ENCODE measurements at regions not wholly inside any gene's neighbourhood (a gene's known extent, or its start where the extent isn't known, plus 50 kb on each side); places are given as distances from the start of the nearest gene placed in this dataset.

DNA sequence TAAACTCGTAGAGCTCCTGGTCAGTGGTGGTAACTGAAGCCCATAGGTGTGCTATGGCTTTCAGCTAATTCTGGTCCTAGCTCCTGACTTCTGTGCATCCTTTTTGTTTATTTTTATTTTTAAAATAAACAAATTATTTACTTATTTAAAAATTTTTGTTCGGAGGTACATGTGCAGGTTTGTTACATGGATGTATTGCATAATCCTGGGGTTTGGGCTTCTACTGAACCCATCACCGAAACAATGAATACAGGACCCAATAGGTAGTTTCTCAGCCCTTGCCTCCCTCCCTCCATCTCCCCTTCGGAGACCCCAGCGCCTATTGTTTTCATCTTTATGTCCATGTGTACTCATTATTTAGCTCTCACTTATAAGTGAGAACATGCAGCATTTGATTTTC, 143.8 kb downstream of the URB2 start:
- no peak overlapping the region for H3K27ac ChIP-seq
- no peak overlapping the region for H3K4me3 ChIP-seq
- DNase-seq (ENCODE audit: low read depth, low spot score) = no peak
- no peaks in the 10 kb centered on the region for H3K9me3 ChIP-seq (ENCODE audit: low read depth, low read length)
- TF ChIP-seq EZH2 (IDR thresholded peaks at IDR 0.05) = no peak
- no peak for TF ChIP-seq POLR2AphosphoS5 (IDR thresholded peaks at IDR 0.05; ENCODE audit: borderline replicate concordance, low read depth, low read length)
- TF ChIP-seq FOXP2 (optimal IDR thresholded peaks at IDR 0.05; ENCODE audit: control extremely low read depth, extremely low read length, insufficient read depth) = no peak
- H3K9ac ChIP-seq (ENCODE audit: insufficient read length) = no peak overlapping the region
- no peaks in the 10 kb centered on the region for H3K36me3 ChIP-seq (ENCODE audit: insufficient read depth, low read length)

DNA sequence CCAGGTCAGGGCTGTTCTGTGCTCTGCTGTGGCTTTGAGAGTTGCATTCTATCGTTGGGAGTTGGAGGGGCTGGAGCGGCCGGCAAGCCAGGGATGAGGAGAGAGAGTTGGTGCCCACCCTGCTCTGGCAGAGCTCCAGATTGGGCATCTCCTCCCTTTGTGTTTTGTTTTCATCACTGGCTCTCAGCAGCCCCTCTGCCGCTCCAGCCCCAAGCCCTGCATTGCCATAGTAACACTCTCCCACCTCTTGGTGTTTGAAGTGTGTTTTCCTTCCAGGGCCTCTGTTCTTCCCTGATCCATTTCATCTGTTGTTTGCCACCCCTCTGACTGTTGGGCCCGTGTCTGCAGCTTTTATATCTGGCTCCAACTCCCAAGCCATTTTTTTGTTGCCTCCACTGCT, 152.7 kb downstream of the URB2 start:
- TF ChIP-seq EZH2 (IDR thresholded peaks at IDR 0.05) (no peak), FOXP2 (optimal IDR thresholded peaks at IDR 0.05; ENCODE audit: control extremely low read depth, extremely low read length, insufficient read depth) (no peak), POLR2AphosphoS5 (IDR thresholded peaks at IDR 0.05; ENCODE audit: borderline replicate concordance, low read depth, low read length) (no peak)

DNA sequence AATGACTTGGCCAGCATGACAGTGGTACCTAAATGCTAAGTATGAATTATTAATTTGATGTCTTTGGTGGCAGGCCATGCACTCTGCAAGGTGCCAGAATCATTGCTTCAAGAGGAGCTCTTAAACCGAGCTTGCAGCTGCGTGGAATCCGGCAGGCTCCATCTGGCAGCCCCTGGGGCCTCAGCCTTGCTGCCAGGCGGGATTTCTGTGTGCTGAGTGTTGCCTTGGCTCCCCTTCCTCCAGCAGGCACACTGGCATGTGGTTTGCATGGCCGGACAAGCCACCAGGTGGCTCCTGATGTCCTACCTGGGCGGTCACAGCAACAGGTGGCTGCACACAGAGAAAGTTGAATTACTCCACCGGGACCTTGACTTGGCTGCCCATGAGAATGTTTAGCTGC, 155.4 kb downstream of the URB2 start:
- H3K9me3 ChIP-seq (ENCODE audit: low read depth, low read length) = no peaks in the 10 kb centered on the region
- DNase-seq (ENCODE audit: low read depth, low spot score) = no peak

More for the DNA sequence above, 152.7 kb downstream of the URB2 start:
- no peak for DNase-seq (ENCODE audit: low read depth, low spot score)
- H3K36me3 ChIP-seq (ENCODE audit: insufficient read depth, low read length) = no peaks in the 10 kb centered on the region
- no peak overlapping the region for H3K27ac ChIP-seq
- H3K4me3 ChIP-seq = no peak overlapping the region
- H3K9me3 ChIP-seq (ENCODE audit: low read depth, low read length) = no peaks in the 10 kb centered on the region
- H3K9ac ChIP-seq (ENCODE audit: insufficient read length) = no peak overlapping the region

DNA sequence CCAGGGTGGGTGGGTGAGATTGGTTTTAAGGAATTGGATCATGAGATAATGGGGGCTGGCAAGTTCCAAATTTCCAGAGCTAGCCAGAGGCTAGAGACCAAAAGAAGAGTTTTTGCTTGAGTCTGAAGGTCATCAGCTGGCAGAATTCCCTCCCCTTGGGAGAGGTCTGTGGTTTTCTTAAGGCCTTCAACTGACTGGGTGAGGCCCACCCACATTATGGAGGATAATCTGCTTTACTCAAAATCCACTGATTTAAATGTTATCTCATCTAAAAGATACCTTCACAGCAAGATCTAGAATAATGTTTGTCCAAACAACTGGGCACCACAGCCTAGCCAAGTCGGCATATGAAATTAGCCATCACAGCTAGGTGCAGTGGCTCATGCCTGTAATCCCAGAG, 156.4 kb downstream of the URB2 start:
- H3K9me3 ChIP-seq (ENCODE audit: low read depth, low read length) = no peaks in the 10 kb centered on the region
- H3K4me3 ChIP-seq = no peak overlapping the region
- TF ChIP-seq POLR2AphosphoS5 (IDR thresholded peaks at IDR 0.05; ENCODE audit: borderline replicate concordance, low read depth, low read length) (no peak), FOXP2 (optimal IDR thresholded peaks at IDR 0.05; ENCODE audit: control extremely low read depth, extremely low read length, insufficient read depth) (no peak), EZH2 (IDR thresholded peaks at IDR 0.05) (no peak)
- no peak overlapping the region for H3K27ac ChIP-seq
- no peak for DNase-seq (ENCODE audit: low read depth, low spot score)
- no peak overlapping the region for H3K9ac ChIP-seq (ENCODE audit: insufficient read length)
- H3K36me3 ChIP-seq (ENCODE audit: insufficient read depth, low read length) = no peaks in the 10 kb centered on the region

More for the DNA sequence above, 155.4 kb downstream of the URB2 start:
- Histone ChIP-seq H3K4me3 (no peak overlapping the region), H3K9ac (ENCODE audit: insufficient read length) (no peak overlapping the region), H3K27ac (no peak overlapping the region), H3K36me3 (ENCODE audit: insufficient read depth, low read length) (no peaks in the 10 kb centered on the region)
- TF ChIP-seq FOXP2 (optimal IDR thresholded peaks at IDR 0.05; ENCODE audit: control extremely low read depth, extremely low read length, insufficient read depth) (no peak), EZH2 (IDR thresholded peaks at IDR 0.05) (no peak), POLR2AphosphoS5 (IDR thresholded peaks at IDR 0.05; ENCODE audit: borderline replicate concordance, low read depth, low read length) (no peak)

DNA sequence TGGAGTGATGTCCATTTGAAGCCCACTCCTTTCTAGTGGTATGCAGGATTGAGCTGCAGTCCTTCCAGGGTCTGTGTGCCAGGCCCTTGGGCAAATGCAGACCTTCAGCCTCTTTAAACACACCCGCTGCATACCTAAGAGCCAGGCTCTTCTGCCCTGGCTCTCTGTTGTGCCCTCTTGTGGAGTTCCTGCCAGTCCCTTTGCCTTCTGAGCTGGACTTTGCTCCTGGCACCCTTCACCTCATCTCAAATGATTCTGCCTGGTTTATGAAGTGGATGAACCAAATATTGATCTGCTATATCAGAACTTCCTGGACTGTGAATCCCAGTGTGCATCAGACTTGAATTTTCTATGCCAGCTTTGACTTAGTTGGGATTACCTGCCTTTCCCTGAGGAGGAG, 158.8 kb downstream of the URB2 start:
- no peak for TF ChIP-seq EZH2 (IDR thresholded peaks at IDR 0.05)
- no peak for TF ChIP-seq POLR2AphosphoS5 (IDR thresholded peaks at IDR 0.05; ENCODE audit: borderline replicate concordance, low read depth, low read length)
- no peak for TF ChIP-seq FOXP2 (optimal IDR thresholded peaks at IDR 0.05; ENCODE audit: control extremely low read depth, extremely low read length, insufficient read depth)
- no peak overlapping the region for H3K27ac ChIP-seq
- DNase-seq (ENCODE audit: low read depth, low spot score) = no peak
- no peaks in the 10 kb centered on the region for H3K36me3 ChIP-seq (ENCODE audit: insufficient read depth, low read length)
- no peaks in the 10 kb centered on the region for H3K9me3 ChIP-seq (ENCODE audit: low read depth, low read length)
- no peak overlapping the region for H3K9ac ChIP-seq (ENCODE audit: insufficient read length)
- H3K4me3 ChIP-seq = no peak overlapping the region

DNA sequence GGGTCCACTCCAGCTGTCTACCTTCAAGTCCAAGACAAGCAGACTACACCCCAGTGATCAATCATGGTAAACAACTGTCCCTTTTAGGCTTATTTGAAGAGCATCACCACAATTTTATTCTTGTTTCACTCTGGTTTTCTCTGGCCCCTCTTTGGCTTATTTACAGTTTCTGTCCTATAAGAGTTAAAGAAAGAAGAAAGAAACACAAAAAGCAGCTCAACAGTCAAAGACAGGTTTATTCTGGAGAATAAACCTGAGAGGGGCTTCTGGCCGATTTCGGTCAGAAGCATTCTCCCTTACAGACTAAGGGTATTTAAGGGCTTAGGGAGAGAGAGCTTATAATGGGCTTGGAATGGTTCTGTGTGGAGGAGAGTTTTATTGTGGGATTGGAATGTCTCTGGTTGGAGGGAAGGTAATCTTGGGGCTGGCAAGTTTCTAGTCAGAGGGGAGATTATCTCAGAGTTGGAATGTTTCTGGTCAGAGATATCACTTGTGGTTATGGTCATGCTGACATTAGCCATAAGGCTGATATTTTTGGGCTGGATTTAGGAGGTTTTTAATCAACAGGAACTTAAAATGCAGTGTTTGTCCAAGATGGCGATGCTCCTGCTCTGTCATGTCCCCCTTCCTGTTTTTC, 161.0 kb downstream of the URB2 start:
- no peak overlapping the region for H3K4me3 ChIP-seq
- no peak overlapping the region for H3K9ac ChIP-seq (ENCODE audit: insufficient read length)
- DNase-seq (ENCODE audit: low read depth, low spot score) = no peak
- TF ChIP-seq FOXP2 (optimal IDR thresholded peaks at IDR 0.05; ENCODE audit: control extremely low read depth, extremely low read length, insufficient read depth) = no peak
- no peak for TF ChIP-seq POLR2AphosphoS5 (IDR thresholded peaks at IDR 0.05; ENCODE audit: borderline replicate concordance, low read depth, low read length)
- no peak for TF ChIP-seq EZH2 (IDR thresholded peaks at IDR 0.05)
- H3K27ac ChIP-seq = no peak overlapping the region
- H3K9me3 ChIP-seq (ENCODE audit: low read depth, low read length) = no peaks in the 10 kb centered on the region
- H3K36me3 ChIP-seq (ENCODE audit: insufficient read depth, low read length) = no peaks in the 10 kb centered on the region

DNA sequence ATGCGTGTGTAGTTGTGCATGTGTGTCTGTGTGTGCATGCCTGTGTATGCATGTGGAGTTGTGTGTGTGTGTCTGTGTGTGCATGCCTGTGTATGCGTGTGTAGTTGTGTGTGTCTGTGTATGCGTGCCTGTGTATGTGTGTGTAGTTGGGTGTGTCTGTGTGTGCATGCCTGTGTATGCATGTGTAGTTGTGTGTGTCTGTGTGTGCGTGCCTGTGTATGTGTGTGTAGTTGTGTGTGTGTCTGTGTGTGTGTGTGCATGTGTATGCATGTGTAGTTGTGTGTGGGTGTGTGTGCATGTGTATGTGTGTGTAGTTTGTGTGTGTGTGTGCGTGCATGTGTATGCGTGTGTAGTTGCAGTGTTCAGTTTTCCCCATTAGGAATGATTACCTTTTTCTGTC, 162.0 kb downstream of the URB2 start:
- no peaks in the 10 kb centered on the region for H3K9me3 ChIP-seq (ENCODE audit: low read depth, low read length)
- TF ChIP-seq FOXP2 (optimal IDR thresholded peaks at IDR 0.05; ENCODE audit: control extremely low read depth, extremely low read length, insufficient read depth) (no peak), POLR2AphosphoS5 (IDR thresholded peaks at IDR 0.05; ENCODE audit: borderline replicate concordance, low read depth, low read length) (no peak), EZH2 (IDR thresholded peaks at IDR 0.05) (no peak)
- no peak overlapping the region for H3K9ac ChIP-seq (ENCODE audit: insufficient read length)
- H3K4me3 ChIP-seq = no peak overlapping the region
- H3K36me3 ChIP-seq (ENCODE audit: insufficient read depth, low read length) = no peaks in the 10 kb centered on the region
- DNase-seq (ENCODE audit: low read depth, low spot score) = no peak
- no peak overlapping the region for H3K27ac ChIP-seq

DNA sequence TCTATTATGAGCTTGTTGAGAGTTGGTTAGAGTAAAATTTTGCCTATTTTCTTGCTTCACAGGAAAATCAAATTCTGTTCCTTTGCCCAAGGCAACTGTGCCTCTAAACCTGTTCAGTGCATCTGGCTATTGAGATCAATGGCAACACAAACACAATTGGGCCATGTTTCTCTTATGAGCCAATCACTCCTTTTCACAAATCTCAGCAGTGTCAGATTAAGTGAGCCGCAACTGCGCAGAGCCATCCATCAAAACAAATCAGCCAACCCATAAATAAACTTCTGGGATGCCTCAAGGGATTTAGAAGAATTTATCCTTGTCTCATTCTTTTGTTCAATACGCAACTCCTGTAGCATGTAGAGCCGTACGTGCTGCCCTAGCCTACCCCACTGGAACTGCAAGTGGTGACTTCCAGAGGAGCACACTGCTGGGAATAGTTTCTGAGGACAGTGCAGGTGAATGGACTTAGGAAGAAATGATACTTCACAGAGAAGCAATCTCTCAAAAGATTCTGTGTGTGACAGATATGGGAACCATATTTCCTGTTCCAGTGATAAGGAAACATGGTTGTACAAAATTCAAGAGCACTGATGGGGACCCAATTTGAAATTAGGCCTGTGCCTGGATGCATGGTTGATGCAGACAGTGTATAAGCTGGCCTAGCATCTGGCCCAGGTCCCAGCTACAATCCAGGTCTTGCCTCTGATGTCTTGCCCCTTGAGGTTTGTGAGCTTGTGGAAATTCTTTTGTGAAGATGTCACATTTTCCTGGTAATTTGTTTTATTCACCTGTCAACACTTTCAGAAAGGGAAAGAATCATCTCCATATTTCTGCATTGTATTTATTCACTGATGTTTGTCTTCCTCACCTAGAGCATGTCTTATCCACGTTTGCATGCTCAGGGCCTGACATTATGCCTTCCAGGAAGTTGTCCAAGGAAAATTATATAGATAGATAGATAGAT, 166.2 kb downstream of the URB2 start:
- Histone ChIP-seq H3K4me3 (no peak overlapping the region), H3K36me3 (ENCODE audit: insufficient read depth, low read length) (no peaks in the 10 kb centered on the region), H3K9ac (ENCODE audit: insufficient read length) (no peak overlapping the region), H3K27ac (no peak overlapping the region), H3K9me3 (ENCODE audit: low read depth, low read length) (no peaks in the 10 kb centered on the region)
- TF ChIP-seq POLR2AphosphoS5 (IDR thresholded peaks at IDR 0.05; ENCODE audit: borderline replicate concordance, low read depth, low read length) (no peak), FOXP2 (optimal IDR thresholded peaks at IDR 0.05; ENCODE audit: control extremely low read depth, extremely low read length, insufficient read depth) (no peak), EZH2 (IDR thresholded peaks at IDR 0.05) (no peak)
- DNase-seq (ENCODE audit: low read depth, low spot score) = no peak
